ENCODE measurements at regions not wholly inside any gene's neighbourhood (a gene's known extent, or its start where the extent isn't known, plus 50 kb on each side); places are given as distances from the start of the nearest gene placed in this dataset.

- TF ChIP-seq EZH2 (IDR thresholded peaks at IDR 0.05; ENCODE audit: low read depth, unreplicated experiment), result no peak
- TF ChIP-seq CREB1 (CRISPR knock-in tag; IDR thresholded peaks at IDR 0.05; ENCODE audit: low read depth), result no peak
- no peak for TF ChIP-seq ETS1 (IDR thresholded peaks at IDR 0.05)
- no peak for TF ChIP-seq JUNB (IDR thresholded peaks at IDR 0.05; ENCODE audit: unreplicated experiment)
- TF ChIP-seq NANOG (IDR thresholded peaks at IDR 0.05; ENCODE audit: borderline replicate concordance), result no peak
- TF ChIP-seq ZNF331 (CRISPR knock-in tag; IDR thresholded peaks at IDR 0.05; ENCODE audit: low read depth), result no peak
Measured at GRCh38 chr7:41206267-41206666, 496.6 kb downstream of the INHBA start (continued).

- no peak overlapping the region for H3K27ac Mint-ChIP-seq
- no peak for TF ChIP-seq JUNB (IDR thresholded peaks at IDR 0.05; ENCODE audit: unreplicated experiment)
- TF ChIP-seq STAT1 (IDR thresholded peaks at IDR 0.05; ENCODE audit: unreplicated experiment), result no peak
- no peak for TF ChIP-seq EZH2phosphoT487 (IDR thresholded peaks at IDR 0.05; ENCODE audit: unreplicated experiment)
- TF ChIP-seq EZH2 (IDR thresholded peaks at IDR 0.05; ENCODE audit: low read depth, unreplicated experiment), result no peak
- no peak for TF ChIP-seq NANOG (IDR thresholded peaks at IDR 0.05; ENCODE audit: borderline replicate concordance)
- no peak for TF ChIP-seq REST (IDR thresholded peaks at IDR 0.05; ENCODE audit: unreplicated experiment)
- TF ChIP-seq POLR2AphosphoS5 (IDR thresholded peaks at IDR 0.05; ENCODE audit: low read depth), result no peak
- no peak for TF ChIP-seq ZNF114 (CRISPR knock-in tag; IDR thresholded peaks at IDR 0.05)
- no peak for TF ChIP-seq ETS1 (IDR thresholded peaks at IDR 0.05)
- no peak for TF ChIP-seq ZNF331 (CRISPR knock-in tag; IDR thresholded peaks at IDR 0.05; ENCODE audit: low read depth)
- TF ChIP-seq ZNF462 (CRISPR knock-in tag; IDR thresholded peaks at IDR 0.05), result no peak
- TF ChIP-seq CREB1 (CRISPR knock-in tag; IDR thresholded peaks at IDR 0.05; ENCODE audit: low read depth), result no peak
Measured at GRCh38 chr7:41205600-41205999, 497.3 kb downstream of the INHBA start.

More at GRCh38 chr7:41205600-41205999, 497.3 kb downstream of the INHBA start:
- no peaks in the 10 kb centered on the region for H3F3A ChIP-seq (replicated peaks; ENCODE audit: low read depth)
- no peaks in the 10 kb centered on the region for H3K4me1 ChIP-seq (ENCODE audit: insufficient read depth)
- no peak for DNase-seq (ENCODE audit: low spot score)
- H3K36me3 ChIP-seq (ENCODE audit: insufficient read depth), result no peaks in the 10 kb centered on the region
- no peaks in the 10 kb centered on the region for H3K79me2 ChIP-seq (replicated peaks; ENCODE audit: insufficient read depth)
- H3K4me3 ChIP-seq, result no peak overlapping the region
- Mint-ChIP-seq H3K9me3 (no peaks in the 10 kb centered on the region), H3K36me3 (ENCODE audit: low read depth) (no peaks in the 10 kb centered on the region), H3K4me1 (peaks cover 12% of the 10 kb centered on the region; the same call in 2 of the 3 replicates), H3K4me3 (no peak overlapping the region), H3K27me3 (ENCODE audit: insufficient read depth, low read depth, poor library complexity) (peaks cover 2% of the 10 kb centered on the region)
- H3K27ac ChIP-seq (ENCODE audit: low read depth), result no peak overlapping the region
- no peaks in the 10 kb centered on the region for H3K9me2 ChIP-seq (ENCODE audit: insufficient read depth)
- no peak for ATAC-seq
- no peaks in the 10 kb centered on the region for H4K20me1 ChIP-seq (replicated peaks; ENCODE audit: insufficient read depth)
- no peak overlapping the region for H3K4me2 ChIP-seq
- no peak overlapping the region for H2AFZ ChIP-seq
- no peaks in the 10 kb centered on the region for H3K27me3 ChIP-seq (ENCODE audit: insufficient read depth)

All from GM23338 (cell line).